HUES6 (cell line): ENCODE measurements at regions not wholly inside any gene's neighbourhood (a gene's known extent, or its start where the extent isn't known, plus 50 kb on each side); places are given as distances from the start of the nearest gene placed in this dataset.

Experiments
- H3K27ac ChIP-seq: 2 replicates; pipeline ENCODE4 v1.7.0; 2013; ENCODE audit warnings: low read depth, mild to moderate bottlenecking, low read length, inconsistent platforms
- H3K27me3 ChIP-seq: 2 replicates; pipeline ENCODE4 v1.6.1; 2013; ENCODE audit warnings: low read length; ENCODE audit not compliant: control insufficient read depth, insufficient read depth
- H3K36me3 ChIP-seq: 2 replicates; pipeline ENCODE4 v1.6.1; 2013; ENCODE audit warnings: low read length; ENCODE audit not compliant: control insufficient read depth, insufficient read depth
- H3K4me1 ChIP-seq: 2 replicates; pipeline ENCODE4 v1.6.1; 2013; ENCODE audit warnings: low read length; ENCODE audit not compliant: control insufficient read depth, insufficient read depth
- H3K4me3 ChIP-seq: 2 replicates; pipeline ENCODE4 v1.5.1; 2013; ENCODE audit warnings: low read depth, low read length
- H3K9ac ChIP-seq: one replicate; pipeline ENCODE4 v1.6.1; 2013; ENCODE audit warnings: mild to moderate bottlenecking, low read length
- H3K9me3 ChIP-seq: 2 replicates; pipeline ENCODE4 v1.6.1; 2013; ENCODE audit warnings: low read depth, low read length; ENCODE audit not compliant: control insufficient read depth, insufficient read depth

DNA sequence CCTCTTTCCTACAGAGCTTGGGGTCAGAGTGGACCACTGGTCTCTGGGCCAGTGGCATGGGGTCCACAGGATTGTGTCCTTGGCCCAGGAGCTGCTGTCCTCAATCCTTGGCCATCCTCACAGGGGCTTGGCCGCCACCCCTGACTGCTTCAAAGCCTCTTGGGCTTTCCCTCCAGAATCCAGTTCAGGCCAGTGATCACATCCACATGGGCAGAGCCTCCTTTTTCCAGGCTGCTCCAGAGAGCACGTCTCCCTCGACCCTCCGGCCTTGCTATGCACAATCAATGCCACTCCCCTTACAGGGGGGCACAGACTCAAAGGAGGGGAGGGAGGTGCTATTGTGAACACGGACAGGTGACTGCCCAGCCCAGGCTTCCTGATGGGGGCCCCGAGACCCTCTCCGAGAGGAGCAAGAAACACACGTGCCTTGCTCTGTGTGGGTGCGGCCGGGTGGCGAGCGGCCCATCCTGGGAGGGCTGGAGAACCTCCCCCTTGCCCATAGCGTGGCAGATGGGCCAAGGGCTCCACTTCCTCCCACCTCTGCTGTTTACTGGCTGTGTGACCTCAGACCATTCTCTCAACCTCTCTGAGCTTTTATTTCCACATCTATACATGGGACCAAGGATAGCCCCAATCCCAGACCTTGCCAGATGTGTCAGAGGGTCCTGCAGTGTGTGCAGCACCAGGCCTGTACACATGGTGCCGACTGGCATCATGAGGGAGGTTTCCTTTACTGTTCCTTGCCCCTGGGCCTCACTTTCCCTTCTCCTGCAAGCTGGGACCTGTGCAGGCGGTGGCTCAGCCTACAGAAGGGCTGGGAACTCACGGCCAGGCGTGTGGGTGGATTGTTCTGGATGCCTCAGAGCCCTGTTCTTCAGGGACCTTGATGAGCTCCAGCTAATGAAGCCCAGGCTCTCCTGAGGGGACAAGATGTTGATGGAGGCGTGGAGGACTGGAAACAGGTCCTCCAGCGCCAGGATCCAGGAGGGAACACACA, 229.0 kb upstream of the GSE1 start:
- Histone ChIP-seq H3K27me3 (no peaks in the 10 kb centered on the region), H3K36me3 (no peaks in the 10 kb centered on the region), H3K27ac (no peak overlapping the region), H3K9me3 (no peaks in the 10 kb centered on the region), H3K4me1 (peaks cover 28% of the 10 kb centered on the region; the same call in 1 of the 2 replicates), H3K9ac (no peak overlapping the region), H3K4me3 (no peak overlapping the region)

DNA sequence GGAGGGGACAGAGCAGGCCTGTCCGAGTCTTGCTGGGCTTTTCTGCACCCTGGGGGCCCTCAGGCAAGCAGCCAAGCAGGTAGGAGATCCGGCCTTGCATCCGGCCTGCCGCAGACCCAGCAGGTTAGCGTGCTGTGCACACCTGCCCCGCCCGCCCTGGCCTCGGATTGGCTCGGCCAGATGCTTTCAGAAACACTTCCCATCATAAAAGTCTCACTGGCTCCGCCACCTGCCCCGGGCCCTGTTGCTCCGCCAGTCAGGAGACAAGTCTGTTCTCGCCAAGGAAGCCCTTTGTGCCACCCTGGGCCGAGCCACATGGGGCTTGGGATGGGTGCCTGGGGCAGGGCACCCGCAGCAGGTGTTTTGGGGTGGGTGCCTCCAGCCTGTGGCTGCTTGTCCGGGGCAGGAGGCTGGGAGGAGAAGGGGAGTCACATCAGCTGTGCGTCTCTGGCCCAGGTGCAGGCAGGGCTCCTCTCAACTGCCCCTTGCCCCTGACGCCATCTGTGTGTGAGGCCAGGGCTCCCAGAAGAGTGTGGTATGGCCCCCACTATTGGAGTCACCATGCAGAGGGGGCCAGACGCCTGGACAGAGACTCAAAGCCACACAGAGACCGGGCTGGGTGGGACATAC, 228.2 kb upstream of the GSE1 start:
- no peaks in the 10 kb centered on the region for H3K27me3 ChIP-seq
- H3K9ac ChIP-seq = no peak overlapping the region
- H3K27ac ChIP-seq = no peak overlapping the region

DNA sequence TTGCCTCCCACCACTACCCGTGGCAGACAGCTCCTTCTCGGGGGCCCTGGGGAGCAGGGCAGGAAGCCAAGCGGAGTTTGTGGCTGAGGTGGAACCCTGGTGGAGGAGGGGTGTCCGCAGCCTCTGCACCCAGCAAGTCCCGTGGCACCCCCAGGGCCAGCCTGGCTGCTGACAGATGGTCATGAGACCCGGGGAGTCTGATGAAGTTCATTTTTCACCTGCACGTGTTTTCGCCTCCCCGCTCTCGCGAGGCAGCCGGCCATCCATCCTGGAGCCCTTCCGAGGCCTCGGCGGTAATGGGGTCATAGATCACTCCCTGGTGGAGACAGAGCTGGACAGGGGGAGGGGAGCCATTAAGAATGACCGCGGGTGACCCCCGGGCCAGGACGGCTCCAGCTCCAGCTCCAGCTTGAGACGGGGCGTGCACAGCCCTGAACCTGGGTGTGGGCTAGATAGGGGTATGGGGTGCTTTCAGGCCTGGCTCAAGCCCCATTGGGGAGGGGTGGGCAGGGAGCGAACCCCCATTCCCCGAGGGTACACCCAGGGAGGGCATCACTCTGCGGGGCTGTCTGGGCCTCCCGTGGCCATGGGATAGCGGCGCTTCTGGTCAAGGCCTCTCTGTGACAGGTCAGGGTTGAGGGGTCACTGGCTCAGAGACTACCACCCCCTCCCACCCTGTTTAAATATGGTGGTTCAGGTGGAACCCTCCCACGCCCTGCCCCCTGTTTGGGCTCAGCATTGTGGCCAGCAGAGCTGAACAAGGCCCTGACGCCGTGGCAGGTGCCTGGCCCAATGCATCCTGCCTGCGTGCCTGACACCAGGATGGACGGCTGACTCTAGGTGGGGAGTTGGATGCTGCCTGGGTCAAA, 227.4 kb upstream of the GSE1 start:
- no peak overlapping the region for H3K27ac ChIP-seq
- H3K27me3 ChIP-seq = no peaks in the 10 kb centered on the region
- H3K4me3 ChIP-seq = no peak overlapping the region
- H3K9ac ChIP-seq = no peak overlapping the region
- peaks cover 28% of the 10 kb centered on the region; the same call in 1 of the 2 replicates for H3K4me1 ChIP-seq
- H3K9me3 ChIP-seq = no peaks in the 10 kb centered on the region
- H3K36me3 ChIP-seq = no peaks in the 10 kb centered on the region

More for the DNA sequence above, 228.2 kb upstream of the GSE1 start:
- Histone ChIP-seq H3K36me3 (no peaks in the 10 kb centered on the region), H3K4me3 (no peak overlapping the region), H3K9me3 (no peaks in the 10 kb centered on the region), H3K4me1 (peaks cover 28% of the 10 kb centered on the region; the same call in 1 of the 2 replicates)

DNA sequence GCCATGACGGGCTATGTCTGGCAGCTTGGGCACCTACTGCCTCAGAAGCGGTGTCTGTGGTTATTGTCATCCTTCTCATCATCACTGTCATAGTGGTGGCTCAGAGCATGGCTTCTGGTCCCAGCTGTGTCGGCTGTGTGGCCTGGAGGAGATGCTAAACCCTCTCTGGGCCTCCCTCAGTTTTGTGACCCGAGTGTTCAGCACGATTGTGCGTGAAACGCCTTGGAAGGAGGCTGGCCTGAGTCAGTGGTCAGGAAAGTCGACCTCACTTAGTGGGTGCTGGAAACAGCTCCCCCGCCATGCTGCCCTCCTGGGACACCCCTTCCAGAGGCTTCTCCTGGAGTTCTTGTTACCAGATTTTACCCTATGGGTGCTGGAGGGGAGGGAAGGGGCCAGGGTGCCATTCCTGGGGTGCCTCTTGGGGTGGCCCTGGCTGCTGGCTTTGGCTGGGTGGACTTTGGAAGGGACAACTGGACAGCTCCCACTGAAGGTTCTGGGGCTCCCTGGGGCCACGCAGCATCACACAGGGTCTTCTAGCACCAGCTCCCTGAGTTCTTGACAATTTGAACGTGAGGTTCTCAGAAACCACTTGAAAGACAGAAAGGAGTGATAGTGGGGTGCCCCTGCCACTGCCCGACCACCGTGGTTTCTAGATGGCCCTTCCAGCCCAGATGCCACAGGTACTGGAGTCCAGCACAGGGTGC, 226.5 kb upstream of the GSE1 start:
- H3K4me3 ChIP-seq = no peak overlapping the region
- H3K36me3 ChIP-seq = no peaks in the 10 kb centered on the region
- no peak overlapping the region for H3K9ac ChIP-seq
- H3K4me1 ChIP-seq = peaks cover 24% of the 10 kb centered on the region; the same call in 1 of the 2 replicates
- H3K27me3 ChIP-seq = no peaks in the 10 kb centered on the region
- H3K27ac ChIP-seq = no peak overlapping the region
- H3K9me3 ChIP-seq = peaks cover 4% of the 10 kb centered on the region; the same call in 1 of the 2 replicates

DNA sequence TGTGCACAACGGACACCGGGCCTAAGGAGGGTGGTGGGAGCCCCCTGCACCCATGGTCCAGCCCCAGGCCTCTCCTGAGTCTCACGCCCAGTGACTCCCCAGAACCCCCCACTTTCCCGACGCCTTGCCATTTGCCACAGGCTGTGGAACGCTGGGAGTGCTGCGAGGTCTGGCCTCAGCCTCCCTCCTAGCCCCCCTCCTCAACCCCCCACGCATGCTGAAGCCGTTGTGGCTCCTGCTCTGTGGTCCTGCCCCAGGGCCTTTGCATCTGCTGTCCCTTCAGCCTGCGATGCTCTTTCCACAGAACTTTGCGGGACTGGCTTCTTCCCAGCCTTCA, 226.0 kb upstream of the GSE1 start:
- Histone ChIP-seq H3K9me3 (peaks cover 4% of the 10 kb centered on the region; the same call in 1 of the 2 replicates), H3K27me3 (no peaks in the 10 kb centered on the region), H3K36me3 (no peaks in the 10 kb centered on the region), H3K4me3 (no peak overlapping the region), H3K4me1 (peaks cover 18% of the 10 kb centered on the region; the same call in 1 of the 2 replicates), H3K27ac (no peak overlapping the region), H3K9ac (no peak overlapping the region)

DNA sequence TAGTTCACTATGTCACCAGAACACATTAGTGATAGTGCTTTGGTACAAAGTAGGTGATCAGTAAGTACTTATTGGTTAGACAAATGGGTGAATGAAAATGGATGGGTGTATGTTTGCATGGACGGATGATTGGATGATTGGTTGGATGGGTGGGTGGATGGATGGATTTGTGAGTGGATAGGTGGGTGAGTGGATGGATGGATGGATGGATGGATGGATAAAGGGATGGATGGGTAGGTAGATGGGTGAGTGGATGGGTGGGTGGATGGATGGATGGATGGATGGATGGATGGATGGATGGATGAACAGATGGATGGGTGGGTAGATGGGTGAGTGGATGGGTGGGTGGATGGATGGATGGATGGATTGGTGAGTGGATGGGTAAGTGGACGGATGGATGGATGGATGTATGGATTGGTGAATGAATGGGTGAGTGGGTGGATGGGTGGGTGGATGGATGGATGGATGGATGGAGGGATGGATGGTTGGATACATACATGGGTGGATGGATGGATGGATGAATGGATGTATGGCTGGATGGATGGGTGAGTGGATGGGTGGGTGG, 225.3 kb upstream of the GSE1 start:
- H3K27ac ChIP-seq = no peak overlapping the region
- H3K9me3 ChIP-seq = peaks cover 4% of the 10 kb centered on the region; the same call in 1 of the 2 replicates
- no peak overlapping the region for H3K4me3 ChIP-seq
- H3K9ac ChIP-seq = no peak overlapping the region
- peaks cover 12% of the 10 kb centered on the region; the same call in 1 of the 2 replicates for H3K4me1 ChIP-seq
- no peaks in the 10 kb centered on the region for H3K27me3 ChIP-seq
- H3K36me3 ChIP-seq = no peaks in the 10 kb centered on the region

DNA sequence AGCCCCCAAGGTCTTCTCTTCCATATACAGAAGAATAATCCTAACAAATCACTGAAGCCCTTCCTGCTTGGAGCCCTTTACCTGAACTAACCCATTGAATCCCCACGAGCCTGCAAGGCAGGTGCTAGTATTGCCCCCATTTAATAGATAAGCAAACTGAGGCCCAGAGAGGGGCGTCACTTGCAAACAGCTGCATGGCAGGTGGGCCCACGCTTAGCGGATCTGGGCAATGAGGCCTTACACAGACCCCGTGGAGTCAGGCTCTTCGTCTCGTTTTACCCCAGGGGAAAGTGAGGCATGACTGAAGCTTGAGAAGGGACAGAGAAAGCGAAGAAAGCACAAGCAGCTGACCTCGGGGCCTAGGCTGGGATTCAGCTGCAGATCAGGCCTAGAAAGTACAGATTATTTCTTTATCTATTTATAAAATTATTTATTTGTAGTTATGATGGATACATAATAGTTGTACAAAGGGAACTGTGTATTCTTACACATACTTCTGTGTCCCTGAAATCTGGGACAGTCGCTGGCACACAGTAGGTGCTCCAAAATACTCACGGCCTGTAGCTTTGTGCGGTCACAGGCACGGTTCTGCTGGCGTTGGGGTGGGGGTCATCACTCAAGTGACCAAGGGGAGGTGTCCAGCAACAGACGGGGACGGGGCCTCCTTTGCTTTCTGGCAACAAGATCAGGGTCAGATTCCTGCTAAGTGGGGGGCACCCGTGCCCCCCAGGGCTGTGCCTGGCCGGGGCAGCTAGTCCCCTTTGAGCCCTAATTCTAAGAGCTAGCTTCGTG, 223.2 kb upstream of the GSE1 start:
- no peak overlapping the region for H3K4me3 ChIP-seq
- peaks cover 4% of the 10 kb centered on the region; the same call in 1 of the 2 replicates for H3K9me3 ChIP-seq
- no peaks in the 10 kb centered on the region for H3K36me3 ChIP-seq
- H3K4me1 ChIP-seq = peaks cover 18% of the 10 kb centered on the region
- no peak overlapping the region for H3K9ac ChIP-seq
- no peak overlapping the region for H3K27ac ChIP-seq
- H3K27me3 ChIP-seq = no peaks in the 10 kb centered on the region

DNA sequence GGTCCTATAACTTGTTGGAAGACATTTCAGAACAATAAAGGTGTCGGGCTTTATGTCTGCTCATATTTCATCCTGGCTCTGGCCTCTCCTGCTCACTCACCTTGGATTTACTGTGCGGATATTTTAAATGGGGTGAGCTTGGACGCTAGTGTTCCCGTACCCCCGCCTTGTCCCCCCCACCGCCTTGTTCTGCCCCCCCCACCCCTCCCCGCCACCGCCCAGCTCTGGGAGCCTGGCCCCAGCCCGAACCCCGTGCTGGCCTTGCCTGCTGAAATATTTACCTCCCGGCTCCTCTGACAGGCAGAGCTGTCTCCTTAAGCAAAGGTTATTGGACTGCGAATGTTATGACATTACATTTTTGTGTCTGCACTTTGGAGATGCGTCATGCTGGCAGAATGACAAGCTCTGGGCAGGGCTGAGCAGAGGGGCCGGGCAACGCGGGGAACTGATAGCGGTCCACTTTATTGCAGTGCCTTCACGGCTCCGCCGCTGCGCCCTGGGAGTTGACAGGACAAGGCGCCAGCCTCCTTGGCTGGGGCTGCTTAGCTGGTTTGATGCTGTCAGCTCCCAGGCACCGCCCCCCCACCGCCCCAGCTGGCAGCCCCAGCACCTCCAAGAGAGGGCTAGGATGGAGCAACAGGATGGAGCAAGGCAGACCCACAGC, 222.5 kb upstream of the GSE1 start:
- Histone ChIP-seq H3K4me3 (no peak overlapping the region), H3K9ac (no peak overlapping the region), H3K9me3 (peaks cover 4% of the 10 kb centered on the region; the same call in 1 of the 2 replicates), H3K4me1 (peaks cover 19% of the 10 kb centered on the region), H3K27me3 (no peaks in the 10 kb centered on the region), H3K27ac (no peak overlapping the region), H3K36me3 (no peaks in the 10 kb centered on the region)

DNA sequence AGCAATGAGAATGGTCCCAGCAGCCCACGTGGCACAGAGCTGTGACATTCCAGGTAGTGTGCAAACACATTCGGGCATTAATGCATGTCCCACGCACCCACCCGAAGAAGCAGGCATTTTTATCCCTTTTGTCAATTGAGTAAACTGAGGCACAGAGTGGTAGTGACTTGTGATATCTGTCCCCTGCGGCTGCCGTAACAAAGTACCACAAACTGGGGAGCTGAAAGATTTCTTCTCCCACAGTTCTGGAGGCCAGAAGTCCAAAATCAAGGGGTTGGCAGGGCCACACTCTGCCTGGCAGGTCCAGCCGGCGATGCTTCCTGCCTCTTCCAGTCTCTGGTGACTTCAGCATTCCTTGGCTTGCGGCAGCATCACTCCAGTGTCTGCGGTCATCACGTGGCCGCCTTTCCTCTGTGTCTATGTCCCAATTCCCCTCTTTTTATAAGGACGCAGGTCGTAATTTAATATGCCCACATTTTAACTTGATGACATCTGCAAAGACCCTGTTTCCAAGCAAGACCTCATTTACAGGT, 221.9 kb upstream of the GSE1 start:
- H3K4me1 ChIP-seq = peaks cover 25% of the 10 kb centered on the region
- no peak overlapping the region for H3K27ac ChIP-seq
- H3K4me3 ChIP-seq = no peak overlapping the region
- H3K9me3 ChIP-seq = peaks cover 4% of the 10 kb centered on the region; the same call in 1 of the 2 replicates
- no peaks in the 10 kb centered on the region for H3K36me3 ChIP-seq
- H3K9ac ChIP-seq = no peak overlapping the region
- no peaks in the 10 kb centered on the region for H3K27me3 ChIP-seq
